Muscle of arm (tissue), 1 donor: ENCODE measurements at regions not wholly inside any gene's neighbourhood (a gene's known extent, or its start where the extent isn't known, plus 50 kb on each side); places are given as distances from the start of the nearest gene placed in this dataset.

Experiments used
- DNase-seq: peaks from one replicate; pipeline ENCODE4 v3.0.0-alpha.2; 2013

DNA sequence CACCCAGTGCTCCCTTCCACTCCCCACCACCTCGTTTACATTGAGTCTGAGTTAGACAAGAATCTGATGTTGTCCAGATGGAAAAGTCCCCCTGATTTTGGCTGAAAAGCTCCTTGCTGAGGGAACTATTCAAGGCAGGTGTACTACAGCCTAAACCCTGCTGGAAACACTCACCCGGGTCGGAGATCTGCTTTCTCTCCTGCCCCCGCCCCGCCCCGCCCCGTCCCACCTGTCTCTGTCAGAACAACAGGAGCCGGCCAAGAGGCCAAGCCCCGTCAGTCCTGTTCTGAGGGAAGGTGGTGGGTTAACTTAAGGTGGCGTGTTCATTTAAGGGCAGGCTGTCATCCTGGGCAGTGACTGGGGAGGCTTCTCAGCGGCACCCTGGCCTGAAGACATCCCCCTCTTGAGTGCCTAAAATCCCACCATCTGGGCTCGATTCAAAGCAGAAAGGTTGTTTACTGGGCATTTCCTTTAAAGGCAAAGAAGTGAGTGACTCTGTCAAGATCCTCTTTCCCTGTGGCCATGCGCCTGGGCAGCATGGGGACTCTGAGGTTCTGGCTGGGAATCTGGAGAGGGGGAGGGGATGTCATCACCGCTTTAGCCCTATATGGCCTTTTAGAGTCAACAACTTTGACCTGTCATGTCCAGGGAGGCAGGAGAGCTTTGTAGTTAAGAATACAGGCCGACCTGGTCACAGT, 71.1 kb upstream of the NEURL1B start:
- no peak for DNase-seq

DNA sequence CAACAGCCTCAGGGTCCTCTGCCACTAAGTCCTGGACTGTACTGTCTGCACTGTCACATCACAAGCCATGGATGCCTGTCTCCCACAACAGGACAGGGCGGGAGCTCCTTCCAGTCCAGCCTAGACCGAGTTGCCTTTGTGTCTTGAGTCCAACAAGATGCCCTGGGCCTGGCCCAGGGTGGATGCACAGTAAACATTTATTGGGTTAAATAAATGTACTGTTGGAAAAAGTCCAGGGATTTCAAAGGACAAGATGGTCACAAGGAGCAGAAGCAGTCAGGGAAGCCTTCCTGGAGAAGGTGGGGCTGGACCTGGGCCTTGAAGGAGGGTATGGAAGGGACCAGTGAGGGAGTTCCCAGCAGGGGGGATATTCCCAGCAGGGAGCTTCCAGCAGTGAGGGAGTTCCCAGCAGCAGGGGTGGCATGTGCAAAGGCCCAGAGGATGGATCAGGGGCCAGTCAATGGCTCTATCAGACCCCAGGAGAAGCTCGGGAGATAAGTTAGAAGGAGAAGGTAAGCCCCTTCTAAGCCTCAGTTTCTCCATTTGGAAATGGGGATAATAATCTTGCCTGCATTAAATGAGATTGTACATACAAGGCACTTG, 72.7 kb upstream of the NEURL1B start:
- DNase-seq: no peak

DNA sequence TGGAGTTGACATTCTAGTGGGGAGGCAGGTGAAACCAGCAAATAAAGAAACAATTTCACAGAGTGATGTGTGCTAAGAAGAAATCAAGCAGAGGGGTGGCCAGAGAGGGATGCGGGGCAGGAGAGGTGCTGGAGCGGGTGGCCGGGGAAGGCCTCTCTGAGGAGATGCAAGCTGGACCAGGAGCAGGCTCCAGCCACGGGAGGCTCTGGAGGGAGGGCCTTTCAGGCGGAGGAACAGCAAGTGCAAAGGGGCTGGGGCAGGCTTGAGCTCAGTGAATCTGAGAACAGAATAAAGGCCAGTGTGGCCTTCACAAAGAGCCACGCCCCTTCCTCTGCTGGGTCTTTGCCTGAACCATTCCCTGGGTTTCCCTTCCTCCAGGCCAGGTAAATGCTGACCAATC, 73.2 kb upstream of the NEURL1B start:
- DNase-seq: no peak

DNA sequence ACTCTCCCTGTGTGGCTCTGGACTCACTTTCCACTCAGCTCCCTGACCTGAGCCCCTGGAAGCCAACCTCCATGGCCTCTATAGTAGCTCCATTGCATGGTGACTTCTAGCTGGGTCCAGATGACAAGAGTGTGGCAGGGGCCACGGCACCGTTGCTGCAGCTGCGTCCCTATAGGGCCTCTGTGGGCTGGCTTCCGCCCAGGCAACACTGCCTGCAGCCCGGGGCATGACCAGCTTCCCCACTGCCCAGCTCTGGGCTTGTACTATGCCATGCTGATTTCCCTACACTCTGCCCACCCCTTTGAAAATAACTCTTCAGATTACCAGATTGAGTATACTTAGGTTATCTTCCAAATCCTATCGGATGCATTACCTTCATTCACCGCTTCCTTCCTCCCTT, 73.8 kb upstream of the NEURL1B start:
- no peak for DNase-seq

DNA sequence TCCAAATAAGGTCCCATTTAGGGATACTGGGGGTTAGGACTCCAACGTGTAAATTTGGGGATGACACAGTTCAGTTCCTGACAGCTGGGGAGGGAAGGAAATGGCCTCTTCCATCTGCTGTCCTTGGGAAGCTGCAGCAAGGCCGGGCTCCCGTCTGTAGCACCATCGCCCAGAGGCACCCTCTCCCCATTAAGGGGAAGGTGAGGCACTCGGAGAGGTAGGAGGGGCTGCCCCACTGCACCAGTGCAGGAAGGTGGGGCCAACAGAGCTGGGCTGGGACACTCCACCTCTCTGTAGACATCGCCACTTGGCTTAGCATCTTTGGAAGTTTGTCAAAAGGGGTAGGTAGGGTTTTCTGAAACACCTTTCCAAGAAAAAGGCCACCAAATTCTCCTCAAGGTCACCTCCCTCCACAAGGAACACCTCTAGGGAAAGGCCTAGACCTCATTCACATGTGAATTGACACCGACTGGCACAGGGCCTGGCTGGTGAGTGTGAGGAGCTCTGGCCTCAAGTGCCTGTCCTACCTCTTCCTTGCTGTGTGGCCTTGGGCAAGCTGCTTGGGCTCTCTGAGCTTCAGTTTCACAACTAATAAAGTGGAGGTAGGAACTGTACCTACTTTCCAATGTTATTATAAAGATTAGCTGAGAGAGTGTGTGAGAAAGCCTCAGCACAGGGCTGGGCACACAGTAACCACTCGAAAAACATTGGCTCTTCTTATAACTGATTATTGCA, 75.0 kb upstream of the NEURL1B start:
- no peak for DNase-seq

DNA sequence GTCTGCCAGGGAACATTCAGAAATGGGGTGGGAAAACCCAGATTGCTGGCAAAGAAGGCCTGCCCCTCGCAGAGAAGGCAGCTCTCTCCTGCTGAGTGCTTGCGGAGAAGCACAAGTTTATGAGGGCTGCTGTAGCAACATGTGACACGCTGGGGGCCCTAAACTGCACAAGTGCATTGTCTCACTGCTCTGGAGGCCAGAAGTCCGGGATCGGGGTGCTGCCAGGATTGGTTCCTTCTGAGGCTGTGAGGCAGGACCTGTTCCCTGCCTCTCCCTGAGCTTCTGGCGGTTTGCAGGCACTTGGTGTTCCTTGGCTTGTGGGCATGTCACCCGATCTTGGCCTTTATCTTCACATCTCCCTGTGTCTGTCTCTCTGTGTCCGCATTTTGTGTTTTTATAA, 75.6 kb upstream of the NEURL1B start:
- no peak for DNase-seq

DNA sequence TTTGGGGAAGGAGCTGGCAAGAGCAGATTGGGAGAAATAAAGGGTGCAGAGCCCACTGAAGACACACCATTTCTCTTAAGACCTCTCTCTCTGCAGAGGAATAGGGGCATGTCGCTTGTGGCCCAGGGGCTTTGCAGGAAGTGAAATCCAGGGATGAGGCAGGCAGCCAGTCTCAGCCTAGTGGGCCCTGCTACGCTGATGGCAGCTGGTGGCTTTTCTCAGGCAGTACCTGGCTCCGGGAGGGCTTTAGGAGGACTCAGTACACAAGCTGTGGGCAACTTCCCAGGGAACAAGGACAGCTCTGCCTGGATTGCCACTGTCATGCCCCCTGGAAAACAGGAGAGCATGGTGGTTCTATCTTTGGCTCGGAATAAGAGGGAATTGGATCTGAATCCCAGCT, 76.2 kb upstream of the NEURL1B start:
- DNase-seq: no peak

DNA sequence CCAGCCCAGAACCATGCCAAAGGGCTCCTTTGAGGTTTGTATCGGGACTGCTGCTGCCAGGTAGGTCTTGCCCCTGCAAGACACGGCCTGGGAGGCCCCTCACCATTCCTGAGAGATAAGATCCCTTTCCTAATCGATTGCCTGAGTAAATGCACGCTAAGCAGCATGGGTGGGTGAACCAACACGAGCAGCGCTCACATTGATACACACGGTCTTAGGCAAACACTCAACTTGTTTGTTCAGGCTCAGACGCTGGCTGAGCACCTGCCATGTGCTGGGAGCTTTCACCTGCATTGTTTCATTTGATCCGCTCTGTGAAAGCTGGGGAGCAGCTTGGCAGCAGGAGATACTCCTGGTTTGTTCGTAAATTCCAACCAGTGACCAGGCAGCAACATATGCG, 76.9 kb upstream of the NEURL1B start:
- no peak for DNase-seq

DNA sequence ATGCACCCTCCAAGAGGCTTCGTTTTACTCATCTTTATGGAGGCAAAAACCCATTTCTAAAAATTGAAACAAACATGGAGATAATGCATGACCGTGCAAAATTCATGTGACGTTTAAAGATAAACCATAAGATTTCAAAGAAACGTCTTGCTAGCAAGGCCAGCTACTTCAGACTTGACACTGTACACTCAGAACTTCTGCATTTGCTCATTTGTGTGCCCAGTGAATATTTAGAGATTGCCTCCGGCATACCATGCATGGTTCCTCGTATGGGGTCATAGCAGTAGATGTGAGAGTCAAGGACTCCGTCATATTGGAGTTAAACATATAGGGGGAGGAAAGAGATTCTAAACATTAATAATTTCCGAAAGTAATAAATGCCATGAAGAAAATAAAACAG, 78.6 kb upstream of the NEURL1B start:
- DNase-seq: no peak

DNA sequence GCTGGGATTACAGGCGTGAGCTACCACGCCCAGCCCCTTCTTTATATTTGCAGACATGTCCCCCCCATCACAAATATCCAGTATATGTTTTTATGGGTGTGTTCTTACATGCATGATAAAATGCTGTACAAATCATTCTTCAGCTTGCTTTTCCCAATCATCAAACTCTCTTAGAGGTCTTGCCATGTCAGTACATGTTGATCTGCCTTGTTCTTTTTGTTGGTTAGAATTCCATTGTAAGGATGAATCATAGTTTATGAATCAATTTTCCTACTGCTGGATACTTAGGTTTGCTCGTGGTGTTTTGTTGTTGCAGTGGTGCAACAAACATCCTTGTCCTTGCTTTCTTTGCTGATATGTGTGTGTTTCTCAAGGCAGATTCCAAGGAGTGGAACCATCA, 79.9 kb upstream of the NEURL1B start:
- no peak for DNase-seq

DNA sequence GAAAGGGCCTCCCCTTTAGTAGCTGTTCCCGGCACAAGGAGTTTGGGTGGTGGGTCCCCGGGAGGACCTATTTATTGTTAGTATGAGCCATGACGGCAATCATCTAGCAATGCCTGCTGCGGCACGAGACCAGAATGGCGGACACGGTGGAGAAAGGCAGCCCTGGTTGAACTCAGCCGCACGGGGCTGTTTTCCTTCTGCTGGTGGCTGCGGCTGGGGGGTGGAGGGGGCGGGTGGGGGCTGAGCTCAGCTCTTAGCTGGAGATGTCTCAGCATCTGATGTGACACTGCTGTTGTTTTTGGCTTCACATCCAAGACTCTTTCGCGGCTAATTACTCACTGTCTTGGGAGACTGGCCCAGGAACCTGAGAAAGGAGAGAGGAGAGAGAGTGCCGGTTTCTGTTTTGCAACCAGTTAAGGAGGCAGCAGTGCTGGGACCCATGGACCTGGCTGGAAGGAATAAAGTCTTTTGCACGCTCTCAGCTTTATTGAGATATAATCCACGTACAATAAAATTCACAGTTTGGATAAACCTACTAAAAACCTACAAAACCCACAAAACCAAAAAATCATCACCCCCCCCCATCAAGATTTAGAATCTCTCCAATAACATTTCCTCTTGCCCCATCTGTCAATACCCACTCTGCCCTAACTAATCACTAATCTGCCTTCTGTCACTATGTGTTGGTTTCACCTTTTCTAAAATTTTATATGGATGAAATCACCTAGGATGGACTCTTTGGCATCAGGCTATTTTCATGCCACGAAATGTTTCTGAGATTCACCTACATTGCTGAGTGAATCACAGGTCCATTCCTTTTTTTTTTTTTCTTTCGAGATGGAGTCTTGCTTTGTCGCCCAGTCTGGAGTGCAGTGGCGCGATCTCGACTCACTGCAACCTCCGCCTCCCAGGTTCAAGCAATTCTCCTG, 81.8 kb upstream of the NEURL1B start:
- no peak for DNase-seq

DNA sequence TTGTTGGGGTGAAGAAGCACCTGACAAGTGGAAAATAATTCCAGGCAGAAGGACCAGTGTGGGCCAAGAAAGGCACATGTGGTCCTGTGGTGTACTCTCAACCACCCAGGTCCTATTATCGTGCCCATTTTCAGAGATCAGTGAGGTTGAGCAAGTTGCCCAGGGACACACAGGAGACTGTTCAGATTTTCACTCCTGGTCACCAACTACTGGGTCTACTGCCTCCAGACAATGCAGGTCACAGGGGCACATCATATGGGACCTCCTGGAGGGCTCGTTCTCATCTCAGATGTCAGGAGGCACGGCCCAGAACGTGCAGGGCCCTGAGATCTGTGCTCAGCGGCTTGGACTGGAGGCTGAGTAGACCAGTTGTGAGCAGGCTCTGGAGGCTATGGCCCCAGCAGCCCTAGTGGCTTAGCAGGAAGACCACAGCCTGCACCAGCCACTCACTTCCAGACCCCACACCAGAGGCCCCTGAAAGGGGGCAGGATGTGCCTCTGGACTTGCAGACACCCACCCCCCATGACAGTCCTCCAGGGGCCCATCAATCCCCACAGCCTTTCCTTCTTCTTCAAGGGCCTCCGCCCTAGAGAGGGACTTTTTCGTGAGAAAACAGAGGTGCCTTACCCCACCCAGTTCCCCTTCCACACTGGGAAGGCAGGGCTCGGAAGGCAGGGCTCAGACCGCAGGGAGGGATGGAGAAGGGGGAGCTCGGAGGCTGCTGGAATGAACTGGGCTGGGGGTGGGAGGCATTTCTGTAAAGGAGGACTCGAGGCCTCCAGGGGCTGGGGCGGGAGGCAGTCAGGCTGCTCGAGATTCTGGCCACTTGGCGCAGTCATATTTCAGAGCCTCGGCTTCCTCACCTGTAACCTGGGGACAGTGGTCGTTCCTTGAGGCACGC, 82.7 kb upstream of the NEURL1B start:
- DNase-seq: no peak

DNA sequence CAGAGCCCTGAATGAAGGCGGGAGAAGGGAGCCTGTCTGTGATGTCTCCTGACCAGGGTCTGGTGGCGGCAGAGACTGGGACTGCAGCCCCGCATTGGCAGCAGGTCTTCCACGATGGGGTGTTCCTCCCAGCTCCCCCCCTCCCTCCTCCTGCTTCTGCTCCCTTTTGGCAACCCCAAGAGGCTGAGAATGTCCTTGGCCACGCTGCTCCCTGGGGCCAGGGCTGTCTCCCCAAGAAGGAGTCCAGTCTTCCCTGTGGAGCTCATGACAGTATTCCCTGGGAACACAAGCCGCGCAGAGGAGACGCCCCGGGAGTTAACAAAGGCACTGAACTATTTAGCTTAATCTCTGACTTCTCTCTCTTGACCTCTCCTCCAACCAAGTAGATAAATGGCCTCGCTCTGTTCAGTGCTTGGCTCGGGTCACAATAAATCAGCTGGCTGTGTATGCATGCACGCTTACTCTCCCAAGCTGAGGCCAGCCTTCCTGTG, 84.0 kb upstream of the NEURL1B start:
- no peak for DNase-seq

DNA sequence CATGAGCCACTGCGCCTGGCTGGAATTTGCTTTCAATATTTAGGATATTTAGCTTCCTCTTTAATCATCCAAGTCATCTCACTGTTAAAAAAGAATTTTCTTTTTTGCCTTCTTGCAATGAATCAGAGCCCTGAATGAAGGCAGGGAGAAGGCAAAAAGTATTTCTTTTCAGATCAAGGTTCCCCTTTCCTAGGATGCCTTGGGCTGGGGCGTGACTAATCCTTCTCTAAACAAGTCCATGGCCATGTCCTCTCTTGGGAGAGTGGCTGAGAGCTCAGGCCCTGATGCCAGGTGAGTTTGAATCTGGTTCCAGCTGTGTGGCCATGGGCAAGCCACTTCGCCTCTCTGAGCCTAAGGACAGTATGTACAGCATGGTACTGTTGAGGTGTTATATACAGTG, 84.8 kb upstream of the NEURL1B start:
- DNase-seq: no peak

DNA sequence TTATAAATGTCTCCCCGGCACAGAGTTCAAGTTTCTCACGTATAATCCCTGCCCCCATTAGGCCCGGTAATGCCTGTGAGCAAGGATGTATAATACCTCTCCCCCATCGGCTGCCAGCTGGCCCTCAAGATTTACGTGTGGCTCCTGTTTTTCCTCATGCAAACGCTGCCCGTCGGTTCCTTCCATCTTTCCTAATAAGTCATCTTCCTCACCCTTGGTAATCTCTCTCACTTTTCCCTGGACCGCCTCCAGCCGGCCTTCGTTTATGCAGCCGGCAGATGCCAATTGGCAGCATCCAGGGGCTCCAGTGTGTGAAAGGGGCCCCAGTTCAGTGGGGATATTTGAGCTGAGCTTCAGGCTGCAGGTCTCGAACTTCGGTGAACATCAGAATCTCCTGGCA, 86.5 kb upstream of the NEURL1B start:
- DNase-seq: no peak

DNA sequence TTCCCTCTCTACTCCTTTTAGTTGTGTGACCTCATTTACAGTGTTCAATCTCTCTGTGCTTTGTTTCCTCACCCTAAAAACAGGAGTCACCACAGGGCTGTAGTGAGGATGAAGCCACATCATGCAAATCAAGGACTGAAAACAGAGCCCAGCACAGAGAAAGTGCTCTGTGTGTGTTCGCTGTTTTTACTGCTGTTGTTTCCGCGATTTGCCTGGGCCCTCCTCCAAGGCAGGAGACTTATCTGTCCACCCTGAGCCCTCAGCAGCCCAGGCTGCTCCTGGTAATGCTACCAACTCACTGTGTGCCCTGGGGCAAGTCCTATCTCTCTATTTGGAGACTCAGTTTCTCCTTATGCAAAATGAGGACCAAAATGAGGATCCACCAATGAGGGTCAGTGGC, 87.2 kb upstream of the NEURL1B start:
- no peak for DNase-seq

DNA sequence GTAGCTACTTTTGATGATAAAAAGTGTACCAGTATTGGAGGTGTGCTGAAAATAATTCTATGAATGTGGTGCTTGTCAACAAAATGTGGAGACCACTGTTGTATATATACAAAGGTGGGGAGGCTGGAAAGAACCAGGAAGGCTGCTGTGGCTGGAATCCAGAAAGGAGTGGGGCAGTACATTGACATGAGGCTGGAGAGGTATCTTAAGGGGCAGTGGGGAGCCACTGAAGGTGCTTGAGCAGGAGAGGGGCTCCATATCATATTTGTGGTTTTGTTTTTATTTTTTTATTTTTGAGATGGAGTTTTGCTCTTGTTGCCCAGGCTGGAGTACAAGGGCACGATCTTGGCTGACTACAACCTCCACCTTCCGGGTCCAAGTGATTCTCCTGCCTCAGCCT, 87.9 kb upstream of the NEURL1B start:
- no peak for DNase-seq

DNA sequence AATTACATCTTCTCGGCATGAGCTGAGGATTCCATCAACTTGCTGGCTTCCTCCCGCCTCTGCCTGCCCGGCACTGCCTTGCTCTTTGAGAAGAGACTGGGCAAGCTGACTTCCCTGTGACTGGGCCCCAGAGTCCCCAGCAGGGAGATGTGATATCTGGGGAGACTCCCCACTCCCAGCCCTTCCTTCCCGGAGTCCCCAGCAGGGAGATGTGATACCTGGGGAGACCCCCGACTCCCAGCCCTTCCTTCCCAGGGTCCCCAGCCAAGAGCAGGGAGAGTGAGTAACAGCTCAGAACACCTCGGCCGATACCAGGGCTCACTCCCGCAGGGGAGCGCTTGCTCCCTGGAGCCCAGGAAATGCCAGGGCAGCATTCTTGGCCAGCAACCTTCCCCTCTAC, 90.1 kb upstream of the NEURL1B start:
- DNase-seq: no peak

DNA sequence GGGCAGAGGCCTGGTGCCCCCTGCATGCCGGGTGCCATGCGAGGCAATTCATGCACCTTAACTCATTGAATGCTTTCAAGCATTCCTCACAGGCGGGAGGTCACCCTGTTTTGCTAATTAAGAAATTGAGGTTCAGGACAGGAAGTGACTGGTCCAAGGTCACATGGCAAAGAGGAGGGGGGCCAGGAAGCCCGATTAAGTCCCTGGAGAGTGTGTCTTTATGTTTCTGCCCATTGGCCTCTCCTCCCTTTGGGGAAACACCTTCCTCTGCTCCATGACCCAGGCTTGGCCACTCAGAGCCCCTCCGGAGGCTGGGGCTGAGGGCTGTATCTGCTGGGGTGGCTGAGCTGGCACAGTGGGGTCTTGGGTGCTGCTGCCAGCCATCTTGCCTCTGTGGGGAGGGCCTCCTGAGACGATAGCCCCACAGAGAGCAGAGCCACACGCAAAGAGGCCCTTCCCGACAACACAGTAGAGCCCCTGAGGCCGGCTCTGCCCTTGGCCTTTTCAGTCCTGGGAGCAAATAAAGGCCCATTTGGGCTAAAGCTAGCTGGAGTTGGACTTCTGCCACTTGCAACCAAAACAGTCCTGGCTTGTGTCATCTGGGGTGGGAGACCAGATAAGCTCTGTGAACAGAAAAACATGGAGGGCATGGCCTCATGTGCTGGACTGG, 90.8 kb upstream of the NEURL1B start:
- DNase-seq: no peak

DNA sequence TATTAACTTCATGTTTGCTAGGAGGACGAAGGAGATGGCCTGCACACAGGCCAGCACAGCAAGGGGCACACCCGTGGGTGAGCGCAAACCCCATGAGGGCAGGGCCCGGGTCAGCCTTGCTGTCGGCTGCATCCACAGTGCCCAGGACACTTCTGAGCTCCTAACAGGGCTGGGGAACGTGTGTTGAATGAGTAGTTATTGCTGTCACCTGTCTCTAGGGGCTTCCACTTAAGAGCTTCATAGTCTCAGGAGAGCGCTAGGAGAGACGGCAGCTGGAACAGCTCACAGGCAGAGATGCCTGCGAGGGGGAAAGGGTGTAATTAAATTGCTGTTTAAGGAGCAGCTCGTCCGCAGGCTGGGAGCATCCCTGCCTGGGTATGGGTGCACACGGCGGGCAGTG, 91.4 kb upstream of the NEURL1B start:
- no peak for DNase-seq
